Testis (tissue), 2 donors: ENCODE measurements at regions not wholly inside any gene's neighbourhood (a gene's known extent, or its start where the extent isn't known, plus 50 kb on each side); places are given as distances from the start of the nearest gene placed in this dataset.

Experiments used
- CTCF ChIP-seq, 3 experiments: fragments of 450-650 bp in 2 of 3; fragments of 200-600 bp in 1 of 3; sonication (generic) in 1 of 3; IDR thresholded peaks; one replicate each; pipeline ENCODE4 v1.5.1; 2016 to 2019; ENCODE audit warnings: antibody characterized with exemption in 3 of 3, mild to moderate bottlenecking in 2 of 3, moderate library complexity in 1 of 3
- POLR2A ChIP-seq: fragments of 450-650 bp; IDR thresholded peaks from one replicate; pipeline ENCODE4 v1.6.1; 2017; ENCODE audit warnings: antibody characterized with exemption, mild to moderate bottlenecking, moderate library complexity

GRCh38 chr4:138301536-138301935, 59.4 kb upstream of the SLC7A11 start:
- TF ChIP-seq CTCF (IDR thresholded peaks at IDR 0.05) (no peak), POLR2A (no peak)
